ENCODE measurements at regions not wholly inside any gene's neighbourhood (a gene's known extent, or its start where the extent isn't known, plus 50 kb on each side); places are given as distances from the start of the nearest gene placed in this dataset.

GRCh38 chr1:29517251-29518086 is 281.1 kb downstream of the PTPRU start:
- TF ChIP-seq CTCF (IDR thresholded peaks at IDR 0.05) (no peak), EP300 (IDR thresholded peaks at IDR 0.05) (no peak), POLR2A (IDR thresholded peaks at IDR 0.05) (no peak)

Data from upper lobe of left lung (tissue), 4 donors.